Neural cell (in vitro differentiated cells): ENCODE measurements at regions not wholly inside any gene's neighbourhood (a gene's known extent, or its start where the extent isn't known, plus 50 kb on each side); places are given as distances from the start of the nearest gene placed in this dataset.

Source experiments
- EP300 ChIP-seq: fragments of 450-650 bp; conservative IDR thresholded peaks from 2 replicates; pipeline ENCODE4 v1.6.1; 2014; ENCODE audit warnings: antibody characterized with exemption, mild to moderate bottlenecking, moderate library complexity; ENCODE audit not compliant: poor library complexity, severe bottlenecking
- EZH2 ChIP-seq: fragments of 200-600, 300-800 bp; shearing (Covaris generic), sonication (generic); IDR thresholded peaks from 2 replicates; pipeline ENCODE4 v1.6.1; 2014; ENCODE audit warnings: antibody characterized with exemption, low read length, borderline replicate concordance, mild to moderate bottlenecking; ENCODE audit not compliant: insufficient read depth, poor library complexity, severe bottlenecking
- MXI1 ChIP-seq: fragments of 450-650 bp; conservative IDR thresholded peaks from 2 replicates; pipeline ENCODE4 v1.6.1; 2014; ENCODE audit warnings: antibody characterized with exemption, mild to moderate bottlenecking; ENCODE audit not compliant: poor library complexity, severe bottlenecking
- POLR2AphosphoS5 ChIP-seq: IDR thresholded peaks from 2 replicates; pipeline ENCODE4 v1.6.1; 2012
- RAD21 ChIP-seq: fragments of 450-650 bp; conservative IDR thresholded peaks from 2 replicates; pipeline ENCODE4 v1.6.1; 2014; ENCODE audit warnings: antibody characterized with exemption, mild to moderate bottlenecking, moderate library complexity
- SMC3 ChIP-seq: fragments of 450-650 bp; conservative IDR thresholded peaks from 2 replicates; pipeline ENCODE4 v1.6.1; 2014; ENCODE audit warnings: antibody characterized with exemption, mild to moderate bottlenecking, moderate library complexity; ENCODE audit not compliant: poor library complexity
- TAF1 ChIP-seq: IDR thresholded peaks from 2 replicates; pipeline ENCODE4 v1.6.1; 2012; ENCODE audit warnings: low read depth
- TF ChIP-seq, protein P1 (sequence below): fragments of 450-650 bp; IDR thresholded peaks from 2 replicates; pipeline ENCODE4 v1.5.1; 2014; ENCODE audit warnings: antibody characterized with exemption, mild to moderate bottlenecking, moderate library complexity; ENCODE audit not compliant: poor library complexity, severe bottlenecking
- TF ChIP-seq, protein P2 (sequence below): IDR thresholded peaks from 2 replicates; pipeline ENCODE4 v1.6.1; 2012; ENCODE audit warnings: borderline replicate concordance

DNA sequence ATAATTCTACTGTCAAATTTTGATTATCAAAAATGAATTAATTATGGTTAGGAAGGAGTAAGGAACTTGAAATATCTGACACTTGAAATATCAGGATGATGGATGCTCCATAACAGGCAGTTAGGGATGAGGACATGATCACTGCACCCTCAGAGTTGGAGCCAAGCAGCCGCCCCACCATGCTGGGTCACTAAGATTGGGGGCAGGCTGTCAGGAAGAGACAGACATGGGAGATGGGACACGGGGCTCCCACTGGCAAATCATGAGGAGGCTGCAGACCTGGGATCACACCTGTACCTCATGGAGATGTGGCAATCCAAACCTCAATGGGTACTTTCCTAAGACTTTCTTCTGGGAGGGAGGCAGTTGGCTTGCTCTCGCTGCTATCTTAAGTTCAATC lies 982.0 kb upstream of the ZEB2 start:
- TF ChIP-seq POLR2AphosphoS5 (no peak), EP300 (no peak), RAD21 (no peak), EZH2 (no peak), SMC3 (no peak), TAF1 (no peak), MXI1 (no peak)
- TF ChIP-seq, protein P1, sequence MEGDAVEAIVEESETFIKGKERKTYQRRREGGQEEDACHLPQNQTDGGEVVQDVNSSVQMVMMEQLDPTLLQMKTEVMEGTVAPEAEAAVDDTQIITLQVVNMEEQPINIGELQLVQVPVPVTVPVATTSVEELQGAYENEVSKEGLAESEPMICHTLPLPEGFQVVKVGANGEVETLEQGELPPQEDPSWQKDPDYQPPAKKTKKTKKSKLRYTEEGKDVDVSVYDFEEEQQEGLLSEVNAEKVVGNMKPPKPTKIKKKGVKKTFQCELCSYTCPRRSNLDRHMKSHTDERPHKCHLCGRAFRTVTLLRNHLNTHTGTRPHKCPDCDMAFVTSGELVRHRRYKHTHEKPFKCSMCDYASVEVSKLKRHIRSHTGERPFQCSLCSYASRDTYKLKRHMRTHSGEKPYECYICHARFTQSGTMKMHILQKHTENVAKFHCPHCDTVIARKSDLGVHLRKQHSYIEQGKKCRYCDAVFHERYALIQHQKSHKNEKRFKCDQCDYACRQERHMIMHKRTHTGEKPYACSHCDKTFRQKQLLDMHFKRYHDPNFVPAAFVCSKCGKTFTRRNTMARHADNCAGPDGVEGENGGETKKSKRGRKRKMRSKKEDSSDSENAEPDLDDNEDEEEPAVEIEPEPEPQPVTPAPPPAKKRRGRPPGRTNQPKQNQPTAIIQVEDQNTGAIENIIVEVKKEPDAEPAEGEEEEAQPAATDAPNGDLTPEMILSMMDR = no peak
- TF ChIP-seq, protein P2, sequence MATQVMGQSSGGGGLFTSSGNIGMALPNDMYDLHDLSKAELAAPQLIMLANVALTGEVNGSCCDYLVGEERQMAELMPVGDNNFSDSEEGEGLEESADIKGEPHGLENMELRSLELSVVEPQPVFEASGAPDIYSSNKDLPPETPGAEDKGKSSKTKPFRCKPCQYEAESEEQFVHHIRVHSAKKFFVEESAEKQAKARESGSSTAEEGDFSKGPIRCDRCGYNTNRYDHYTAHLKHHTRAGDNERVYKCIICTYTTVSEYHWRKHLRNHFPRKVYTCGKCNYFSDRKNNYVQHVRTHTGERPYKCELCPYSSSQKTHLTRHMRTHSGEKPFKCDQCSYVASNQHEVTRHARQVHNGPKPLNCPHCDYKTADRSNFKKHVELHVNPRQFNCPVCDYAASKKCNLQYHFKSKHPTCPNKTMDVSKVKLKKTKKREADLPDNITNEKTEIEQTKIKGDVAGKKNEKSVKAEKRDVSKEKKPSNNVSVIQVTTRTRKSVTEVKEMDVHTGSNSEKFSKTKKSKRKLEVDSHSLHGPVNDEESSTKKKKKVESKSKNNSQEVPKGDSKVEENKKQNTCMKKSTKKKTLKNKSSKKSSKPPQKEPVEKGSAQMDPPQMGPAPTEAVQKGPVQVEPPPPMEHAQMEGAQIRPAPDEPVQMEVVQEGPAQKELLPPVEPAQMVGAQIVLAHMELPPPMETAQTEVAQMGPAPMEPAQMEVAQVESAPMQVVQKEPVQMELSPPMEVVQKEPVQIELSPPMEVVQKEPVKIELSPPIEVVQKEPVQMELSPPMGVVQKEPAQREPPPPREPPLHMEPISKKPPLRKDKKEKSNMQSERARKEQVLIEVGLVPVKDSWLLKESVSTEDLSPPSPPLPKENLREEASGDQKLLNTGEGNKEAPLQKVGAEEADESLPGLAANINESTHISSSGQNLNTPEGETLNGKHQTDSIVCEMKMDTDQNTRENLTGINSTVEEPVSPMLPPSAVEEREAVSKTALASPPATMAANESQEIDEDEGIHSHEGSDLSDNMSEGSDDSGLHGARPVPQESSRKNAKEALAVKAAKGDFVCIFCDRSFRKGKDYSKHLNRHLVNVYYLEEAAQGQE = no peak
